Skeletal muscle cell (primary cell): ENCODE measurements at regions not wholly inside any gene's neighbourhood (a gene's known extent, or its start where the extent isn't known, plus 50 kb on each side); places are given as distances from the start of the nearest gene placed in this dataset.

Experiments used
- DNase-seq: peaks from one replicate; pipeline ENCODE4 v3.0.0-alpha.2; 2010; ENCODE audit warnings: low read depth
- H3K4me3 ChIP-seq: 2 replicates; pipeline ENCODE4 v1.5.1; 2011; ENCODE audit warnings: low read depth, mild to moderate bottlenecking, control low read depth, low read length, moderate library complexity

DNA sequence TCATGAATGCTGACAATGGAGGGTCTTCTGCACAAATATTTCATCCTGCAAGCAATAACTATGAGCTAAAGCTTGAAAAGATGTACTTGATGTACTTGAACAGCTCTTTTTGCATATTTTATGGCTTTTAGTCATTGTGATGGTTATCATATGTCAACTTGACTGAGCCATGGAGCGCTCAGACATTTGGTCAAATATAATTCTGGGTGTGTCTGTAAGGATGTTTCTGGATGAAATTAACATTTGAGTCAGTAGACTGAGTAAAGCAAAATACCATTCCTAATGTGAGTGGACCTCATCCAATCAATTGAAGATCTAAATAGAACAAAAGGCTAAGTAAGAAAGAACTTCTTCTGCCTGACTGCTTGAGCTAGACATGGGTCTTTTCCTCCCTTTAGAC is 509.0 kb downstream of the BCL11A start:
- DNase-seq, result no peak
- no peak overlapping the region for H3K4me3 ChIP-seq

DNA sequence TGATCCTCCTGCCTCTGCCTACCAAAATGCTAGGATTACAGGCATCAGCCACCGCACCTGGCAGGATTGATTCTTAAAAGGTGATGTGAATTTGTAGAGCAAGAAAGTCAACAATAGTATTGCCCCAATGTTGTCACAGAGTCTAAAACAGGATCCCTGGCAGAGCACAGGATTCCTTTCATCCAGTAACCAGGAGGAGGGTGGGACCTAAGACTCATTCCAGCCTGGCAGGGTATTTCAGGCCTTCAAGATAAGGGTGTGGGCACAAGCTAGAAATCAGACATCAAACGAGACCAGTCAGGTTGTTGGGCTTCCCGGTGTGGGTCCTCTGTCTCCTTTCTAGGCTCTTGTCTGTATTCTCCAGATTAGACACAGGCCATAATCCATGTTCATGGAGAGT is 511.4 kb downstream of the BCL11A start:
- no peak for DNase-seq
- H3K4me3 ChIP-seq, result no peak overlapping the region

DNA sequence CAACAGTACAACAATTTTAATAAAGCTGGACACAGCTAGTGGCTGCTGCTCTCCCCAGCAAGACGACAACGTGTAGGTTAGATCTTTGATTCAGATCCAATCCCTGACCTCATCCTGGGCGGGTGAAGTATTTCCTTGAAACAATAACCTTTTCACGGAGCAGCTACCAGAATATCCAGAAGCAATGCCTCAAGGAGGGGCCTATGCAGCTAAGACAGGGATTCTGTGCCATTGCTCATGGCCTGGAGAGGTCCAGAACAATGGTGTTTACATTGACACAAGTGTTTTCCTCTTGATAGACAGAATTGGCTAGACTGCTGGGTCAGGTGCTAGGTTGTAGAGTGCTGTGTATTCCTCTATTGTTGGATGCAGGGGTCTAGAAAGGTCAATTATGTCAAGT is 520.1 kb downstream of the BCL11A start:
- no peak for DNase-seq
- H3K4me3 ChIP-seq, result no peak overlapping the region

DNA sequence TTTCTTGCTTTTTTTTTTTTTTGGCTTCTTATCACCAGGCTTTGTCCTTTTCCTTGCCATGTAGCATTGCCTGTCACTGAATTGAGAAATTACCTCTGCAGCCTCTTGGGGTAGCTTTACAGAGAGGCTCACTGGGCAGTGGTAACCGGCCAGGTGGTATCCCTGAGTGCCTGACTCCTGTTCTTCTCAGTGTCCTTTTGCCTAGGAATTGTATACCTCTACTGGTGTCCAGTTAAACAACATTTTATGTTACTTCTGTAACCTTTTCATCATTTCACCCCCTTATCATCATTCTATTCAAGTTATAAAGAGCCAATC is 523.9 kb downstream of the BCL11A start:
- H3K4me3 ChIP-seq, result no peak overlapping the region
- no peak for DNase-seq

DNA sequence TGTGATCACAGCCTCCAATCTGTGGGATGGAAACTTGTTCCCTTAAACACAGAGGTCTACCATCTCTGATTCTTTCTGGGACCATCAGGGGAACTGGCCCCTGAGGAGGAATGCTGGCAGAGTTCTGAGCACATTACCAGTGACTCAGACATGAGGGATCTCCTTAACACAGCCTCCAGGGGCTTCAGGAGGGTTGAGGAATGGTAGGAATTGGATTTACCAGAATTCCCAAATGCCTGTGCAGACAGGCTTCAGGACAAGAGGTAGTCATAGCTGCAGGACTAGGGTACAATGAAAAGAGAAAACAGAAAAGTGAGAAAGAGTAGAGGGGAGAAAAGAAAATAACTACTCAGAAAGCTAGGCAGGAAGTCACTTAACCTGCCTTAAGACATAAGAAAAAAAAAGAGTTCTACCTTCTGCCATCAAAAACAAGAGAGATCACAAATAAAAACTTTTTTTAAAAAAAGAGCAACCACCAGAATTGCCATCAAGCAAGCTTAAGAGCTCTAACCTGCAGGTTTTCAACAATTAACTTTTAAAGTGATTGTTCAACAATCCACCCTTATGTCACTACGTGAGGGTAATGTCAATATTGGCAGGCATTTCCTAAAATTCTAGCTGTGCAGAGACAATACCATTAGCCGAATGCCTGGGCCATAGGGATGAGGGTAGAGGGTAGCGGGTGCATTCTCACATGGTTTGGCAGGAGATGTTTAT is 524.4 kb downstream of the BCL11A start:
- DNase-seq, result no peak

DNA sequence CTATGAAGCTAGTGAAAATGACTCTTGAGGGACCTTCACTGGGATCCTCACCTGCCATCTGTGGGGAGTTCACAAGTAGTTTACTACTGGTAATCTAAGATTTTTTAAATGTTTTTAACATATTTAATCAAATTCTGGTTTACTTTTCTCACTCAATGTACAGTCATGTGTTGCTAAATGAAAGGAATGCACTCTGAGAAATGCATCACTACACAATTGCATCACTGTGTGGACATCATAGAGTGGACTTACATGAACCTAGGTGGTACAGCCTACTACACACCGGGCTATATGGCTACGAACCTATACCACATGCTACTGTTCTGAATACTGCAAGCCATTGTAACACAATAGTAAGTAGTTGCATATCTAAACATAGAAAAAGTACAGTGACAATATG is 528.0 kb downstream of the BCL11A start:
- H3K4me3 ChIP-seq, result no peak overlapping the region
- no peak for DNase-seq

More for the DNA sequence above, 524.4 kb downstream of the BCL11A start:
- H3K4me3 ChIP-seq, result no peak overlapping the region

DNA sequence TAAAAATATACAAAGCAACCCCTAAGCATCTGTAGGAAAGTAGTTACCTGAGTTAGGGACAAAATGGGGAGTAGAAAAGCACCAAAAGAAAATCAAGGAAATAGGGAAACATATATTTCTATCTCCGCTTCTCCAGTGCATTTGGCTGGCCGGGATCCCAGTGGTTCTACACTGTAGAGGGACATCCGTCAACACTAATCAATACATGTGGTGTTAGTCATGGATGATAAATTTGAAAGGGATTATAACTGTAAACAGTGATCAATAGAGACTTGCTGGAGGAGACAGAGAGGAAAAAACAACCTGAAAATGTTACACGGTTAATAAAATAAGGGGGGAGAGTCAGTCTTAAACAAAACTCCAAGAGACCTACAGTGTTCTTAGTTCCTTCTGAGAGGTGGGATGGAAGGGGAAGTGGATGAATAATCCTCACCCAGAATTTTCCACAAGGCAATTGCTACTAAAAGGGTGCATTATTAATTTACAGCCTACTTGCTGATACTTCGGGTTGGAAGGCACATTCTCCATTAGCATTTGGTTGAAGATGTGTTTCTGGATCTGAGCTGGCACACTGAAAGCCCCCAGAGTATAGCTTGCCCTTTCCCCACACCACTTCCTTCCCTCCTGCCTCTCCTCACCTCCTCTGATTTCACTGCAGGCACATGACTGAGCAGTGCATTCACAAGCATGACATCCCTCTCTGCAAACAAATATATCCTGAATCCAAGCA is 530.0 kb downstream of the BCL11A start:
- no peak overlapping the region for H3K4me3 ChIP-seq
- no peak for DNase-seq

DNA sequence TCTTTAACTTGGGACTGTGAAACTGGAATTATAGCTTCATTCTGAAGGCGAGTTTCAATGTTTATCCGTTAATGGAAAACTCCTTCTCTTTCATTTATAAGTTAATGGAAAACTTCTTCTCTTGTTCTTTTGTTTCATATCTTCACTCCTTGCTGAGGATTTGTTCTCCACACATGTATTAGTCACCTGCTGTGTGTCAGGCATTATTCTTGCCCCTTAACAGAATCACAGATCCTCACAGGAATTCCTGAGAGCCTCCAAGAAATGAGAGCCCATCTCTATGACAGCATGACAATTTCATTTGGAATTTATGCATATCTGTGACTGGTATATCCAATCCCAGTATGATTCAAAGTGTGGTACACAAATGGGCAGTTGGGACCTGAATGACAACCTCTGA is 545.8 kb downstream of the BCL11A start:
- no peak for DNase-seq
- H3K4me3 ChIP-seq, result no peak overlapping the region

DNA sequence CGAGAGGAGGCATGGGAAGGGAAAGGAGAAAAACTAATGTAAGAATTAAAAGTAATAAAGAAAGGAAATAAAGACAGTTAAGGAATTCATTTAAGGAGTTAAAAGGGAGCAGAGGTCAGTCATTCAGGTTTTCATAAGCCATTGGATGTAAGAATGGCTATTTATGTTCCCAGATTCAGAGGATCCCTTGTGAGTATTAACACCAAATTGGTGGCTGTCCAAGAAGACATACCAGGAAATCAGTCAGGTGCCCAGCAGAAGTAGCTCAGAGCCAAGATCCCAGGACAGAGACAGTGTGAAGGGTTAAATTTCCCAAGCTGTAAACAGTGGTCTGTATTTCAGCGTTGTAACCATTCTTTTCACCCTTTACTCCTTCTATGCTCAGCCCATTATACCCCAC is 550.4 kb downstream of the BCL11A start:
- H3K4me3 ChIP-seq, result no peak overlapping the region
- no peak for DNase-seq

DNA sequence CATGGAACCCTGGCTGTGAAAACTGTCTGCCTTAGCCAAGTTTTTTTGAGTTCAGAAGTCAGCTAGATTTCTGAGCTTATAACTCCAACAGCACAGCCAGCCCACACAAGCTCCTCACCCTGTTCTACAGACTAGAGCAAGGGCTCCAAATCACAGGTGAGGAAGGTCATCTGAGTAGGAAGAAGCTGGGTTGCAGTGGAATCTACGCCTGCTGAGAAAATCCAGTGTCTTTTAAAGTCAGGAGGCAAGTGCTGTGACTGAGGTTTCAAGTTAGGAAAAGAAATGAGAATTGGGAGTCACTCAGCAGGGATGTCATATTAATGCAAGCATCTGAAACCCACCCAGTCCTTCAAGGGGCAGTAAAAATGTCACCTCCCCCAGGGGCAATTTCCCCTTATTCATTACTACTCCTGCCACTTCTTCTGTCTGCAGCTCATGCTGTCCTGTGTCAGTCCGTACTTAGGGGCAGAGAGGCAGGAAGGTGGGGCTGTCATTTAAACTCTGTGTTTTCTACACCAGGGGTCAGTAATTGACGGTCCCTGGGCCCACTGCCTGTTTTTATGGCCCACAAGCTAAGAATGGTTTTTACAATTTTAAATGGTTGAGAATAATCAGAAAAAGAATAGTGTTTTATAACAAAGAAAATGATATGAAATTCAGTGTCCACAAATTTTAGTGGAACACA is 551.1 kb downstream of the BCL11A start:
- H3K4me3 ChIP-seq, result no peak overlapping the region
- DNase-seq, result no peak

DNA sequence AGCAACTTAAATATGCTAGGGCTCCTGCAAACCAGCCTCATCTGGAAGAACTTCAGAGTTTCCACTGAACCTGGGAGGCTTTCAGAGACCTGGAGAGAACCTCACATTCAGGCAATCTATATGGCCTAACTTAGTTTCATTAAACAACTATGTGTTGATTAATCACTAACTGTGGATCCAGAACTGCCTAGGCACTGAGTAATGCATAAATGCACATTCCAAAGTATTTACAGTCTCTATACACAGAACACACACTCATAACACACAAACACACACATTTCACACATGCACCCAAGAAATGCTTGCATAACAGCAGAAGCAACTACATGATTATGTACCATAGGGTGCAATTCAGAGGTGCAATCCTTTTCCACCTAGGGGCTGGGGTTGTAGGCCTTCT is 552.8 kb downstream of the BCL11A start:
- DNase-seq, result no peak

DNA sequence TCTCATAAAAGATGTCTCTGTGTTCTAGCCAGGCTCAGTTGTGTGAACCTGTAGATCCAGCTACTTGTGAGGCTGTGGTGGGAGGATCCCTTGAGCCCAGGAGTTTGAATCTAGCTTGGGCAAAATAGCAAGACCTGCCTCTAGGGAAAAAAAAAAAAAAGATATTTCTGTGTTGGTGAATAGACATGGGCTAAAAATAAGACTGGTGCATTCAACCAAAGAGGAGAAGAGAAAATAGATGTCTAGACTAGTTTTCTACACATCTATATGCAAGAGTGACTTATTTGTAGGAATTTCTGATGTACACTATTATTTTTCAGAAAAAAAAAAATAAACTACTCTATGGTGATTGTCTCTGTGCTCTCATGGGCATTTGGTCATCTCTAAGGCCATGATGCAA is 555.1 kb downstream of the BCL11A start:
- no peak for DNase-seq
- no peak overlapping the region for H3K4me3 ChIP-seq

More for the DNA sequence above, 552.8 kb downstream of the BCL11A start:
- H3K4me3 ChIP-seq, result no peak overlapping the region

DNA sequence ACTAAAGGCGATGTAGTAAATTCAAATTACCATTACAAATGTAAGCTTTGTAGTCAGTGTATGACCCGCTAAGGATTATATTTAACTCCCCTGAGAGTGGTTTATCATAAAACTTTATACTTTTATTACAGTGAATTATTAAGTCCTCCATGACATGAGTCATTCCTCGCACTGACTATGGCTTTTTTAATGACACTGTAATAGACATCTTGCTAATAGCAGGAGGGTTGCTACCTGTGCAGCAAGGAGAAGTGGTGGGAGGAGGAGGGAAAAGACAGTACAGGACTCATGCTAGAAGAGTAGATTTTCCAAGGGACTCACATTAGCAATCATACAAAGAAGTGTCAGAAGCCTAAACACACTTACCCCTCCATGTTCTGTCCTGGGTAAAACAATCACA is 556.1 kb downstream of the BCL11A start:
- DNase-seq, result no peak
- no peak overlapping the region for H3K4me3 ChIP-seq

DNA sequence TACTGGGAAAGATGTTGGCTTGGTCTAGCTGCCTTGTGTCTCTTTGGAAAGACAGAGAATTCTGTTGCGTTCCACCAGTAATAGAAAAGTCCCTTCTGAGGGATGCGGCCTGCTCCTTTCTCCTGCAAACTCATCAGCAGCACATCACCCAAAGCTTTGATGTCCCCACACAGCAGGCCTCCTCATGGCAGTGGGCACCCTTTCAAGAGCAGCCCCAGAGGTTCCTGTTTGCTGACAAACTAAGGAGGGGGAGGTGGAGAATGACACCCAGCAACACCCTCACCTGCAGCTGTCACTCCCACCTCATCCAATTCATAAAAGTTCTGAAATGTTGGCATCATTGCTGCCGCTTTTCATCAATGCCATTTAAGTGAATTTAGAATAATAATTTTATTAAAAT is 556.6 kb downstream of the BCL11A start:
- no peak for DNase-seq
- H3K4me3 ChIP-seq, result no peak overlapping the region

DNA sequence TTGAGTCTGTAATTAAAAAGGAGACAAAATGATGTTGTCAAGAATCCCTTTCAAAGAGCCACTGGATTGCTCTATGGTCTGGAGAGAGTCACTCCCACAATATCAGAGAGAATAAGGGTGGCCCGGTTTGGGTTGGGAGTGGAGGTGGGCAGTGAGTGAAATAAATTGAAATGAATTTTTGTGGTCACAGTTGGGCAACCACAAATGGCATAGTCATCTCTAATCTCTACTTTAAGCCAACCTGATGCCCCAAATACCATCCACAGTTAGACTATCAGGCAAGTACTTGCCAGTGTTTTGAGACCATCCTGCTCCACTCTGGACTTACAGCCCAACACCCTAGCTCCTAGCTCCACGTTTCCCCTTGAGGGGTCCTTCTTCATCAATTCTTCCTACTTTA is 559.7 kb downstream of the BCL11A start:
- DNase-seq, result no peak
- no peak overlapping the region for H3K4me3 ChIP-seq

DNA sequence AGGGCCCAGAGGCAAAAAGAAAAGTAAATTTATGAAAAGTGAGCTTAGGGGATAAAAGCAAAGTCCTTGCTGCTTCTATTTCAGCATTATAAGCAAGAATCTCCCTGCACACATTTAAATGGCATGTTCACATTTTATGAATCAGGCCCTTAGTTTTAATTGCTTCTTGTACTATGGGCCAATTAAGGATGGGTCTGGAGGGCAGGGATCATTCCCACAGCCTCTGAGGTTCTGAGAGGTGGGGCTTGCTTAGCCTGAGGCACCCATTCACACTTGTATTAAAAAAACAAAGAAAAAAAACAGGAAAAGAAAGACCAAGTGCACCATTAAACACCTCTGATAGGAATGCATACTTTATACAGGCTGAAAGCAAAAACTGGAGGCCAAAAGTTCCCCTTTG is 565.1 kb downstream of the BCL11A start:
- H3K4me3 ChIP-seq, result no peak overlapping the region

DNA sequence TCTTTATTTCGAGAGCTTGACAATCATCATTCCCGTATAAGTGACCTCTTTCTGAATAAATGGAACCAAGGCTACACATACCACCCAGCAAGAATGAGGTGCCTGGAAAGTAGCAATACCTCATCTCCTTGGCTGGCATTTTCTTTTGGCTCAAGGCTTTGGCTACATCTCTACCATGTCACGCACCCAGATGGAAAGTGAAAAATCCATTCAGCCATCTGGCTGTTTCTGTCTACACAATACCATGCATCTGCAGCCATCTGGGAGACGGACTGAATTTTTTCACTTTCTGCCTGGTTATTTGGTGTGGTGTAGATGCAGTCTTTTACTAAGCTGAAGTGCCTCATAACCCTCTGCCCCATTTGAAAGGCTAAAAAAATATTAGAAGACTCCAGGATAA is 566.9 kb downstream of the BCL11A start:
- no peak for DNase-seq
- no peak overlapping the region for H3K4me3 ChIP-seq

More for the DNA sequence above, 565.1 kb downstream of the BCL11A start:
- DNase-seq, result no peak

DNA sequence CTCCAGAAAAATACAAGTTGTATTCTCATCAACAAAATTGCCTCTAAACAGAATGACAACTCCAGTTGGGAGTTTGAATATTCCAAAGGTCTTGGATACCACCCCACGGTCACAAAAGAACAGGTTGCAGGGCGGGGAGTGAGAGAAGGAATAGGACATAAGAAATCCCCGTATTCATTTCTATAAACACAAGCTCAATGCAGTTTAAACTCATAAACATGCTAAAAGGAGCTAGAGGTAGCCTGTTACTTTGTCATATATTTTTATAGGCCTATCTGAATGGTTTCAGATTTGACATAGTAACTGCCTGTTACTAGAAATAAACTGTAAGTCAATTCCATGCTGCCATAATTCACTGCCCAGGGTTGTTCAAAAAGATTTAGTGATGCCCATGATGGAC is 567.5 kb downstream of the BCL11A start:
- no peak overlapping the region for H3K4me3 ChIP-seq
- DNase-seq, result no peak

DNA sequence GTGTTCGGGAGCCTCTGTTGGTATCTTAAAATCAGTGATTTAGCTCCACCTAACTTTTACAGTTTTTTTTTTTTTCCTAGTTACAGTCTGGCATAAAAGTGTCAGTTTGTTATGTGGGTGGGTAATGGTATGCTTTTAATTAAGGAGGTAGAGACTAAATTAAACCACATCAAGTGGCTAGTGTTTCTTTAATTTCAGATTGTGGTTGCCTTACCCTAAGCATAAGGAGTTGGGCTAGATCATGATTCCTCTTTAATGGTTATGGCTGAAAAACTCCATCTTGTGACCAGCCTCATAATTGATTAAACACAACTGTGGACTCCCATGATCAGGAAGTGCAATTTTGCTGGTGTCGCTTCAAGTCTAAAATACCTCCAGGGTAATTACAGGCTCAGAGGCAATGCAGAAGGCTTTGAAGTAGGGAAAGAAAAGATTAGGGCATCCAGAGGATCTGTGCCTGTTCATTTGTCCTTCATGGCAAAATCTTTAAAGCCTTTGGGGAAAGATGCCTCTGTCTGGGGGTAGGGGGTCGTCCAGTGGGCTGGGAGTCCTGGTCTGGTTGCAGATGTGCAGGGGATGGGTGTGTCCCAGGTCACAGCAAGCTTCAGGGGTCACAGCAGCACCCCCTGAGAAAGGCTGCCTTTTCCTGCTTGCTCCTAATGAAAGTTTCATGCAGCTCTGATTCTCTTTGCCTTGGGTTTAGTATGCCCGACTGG is 579.2 kb downstream of the BCL11A start:
- no peak for DNase-seq
- H3K4me3 ChIP-seq, result no peak overlapping the region

DNA sequence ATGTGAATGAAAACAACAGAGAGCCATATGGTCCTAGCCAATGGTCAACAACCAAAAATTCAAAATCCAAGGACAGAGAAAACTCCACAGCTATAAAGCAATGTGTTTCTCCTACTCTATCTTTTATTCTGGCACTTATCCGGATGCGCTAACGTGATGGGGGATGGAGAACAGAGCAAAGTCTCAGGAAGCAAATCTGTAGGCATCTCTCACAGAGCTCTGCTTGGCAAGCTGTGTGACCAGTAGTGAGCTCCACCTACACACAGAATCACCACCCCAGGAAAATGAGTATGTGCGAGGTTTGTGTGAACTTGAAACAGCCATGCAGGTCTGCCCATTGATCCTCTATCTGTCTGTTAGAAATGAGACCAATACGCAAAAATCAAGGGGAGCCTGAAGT is 584.3 kb downstream of the BCL11A start:
- H3K4me3 ChIP-seq, result no peak overlapping the region
- DNase-seq, result no peak
